Endodermal cell (in vitro differentiated cells): ENCODE measurements at regions not wholly inside any gene's neighbourhood (a gene's known extent, or its start where the extent isn't known, plus 50 kb on each side); places are given as distances from the start of the nearest gene placed in this dataset.

Experiments
- DNase-seq: peaks from one replicate; pipeline ENCODE4 v3.0.0-alpha.2; 2017
- H3K27ac ChIP-seq: 2 replicates; pipeline ENCODE4 v1.5.1; 2013; ENCODE audit warnings: mild to moderate bottlenecking, low read depth, low read length, moderate library complexity
- H3K27me3 ChIP-seq: 2 replicates; pipeline ENCODE4 v1.6.1; 2013; ENCODE audit warnings: mild to moderate bottlenecking, low read length, moderate library complexity; ENCODE audit not compliant: insufficient read depth, control insufficient read depth, poor library complexity, severe bottlenecking
- H3K36me3 ChIP-seq: 2 replicates; pipeline ENCODE4 v1.7.0; 2013; ENCODE audit warnings: mild to moderate bottlenecking, low read length, moderate library complexity; ENCODE audit not compliant: control insufficient read depth, insufficient read depth
- H3K4me1 ChIP-seq: one replicate; pipeline ENCODE4 v1.7.0; 2013; ENCODE audit warnings: low read length; ENCODE audit not compliant: control insufficient read depth, insufficient read depth
- H3K4me3 ChIP-seq: 2 replicates; pipeline ENCODE4 v1.5.1; 2013; ENCODE audit warnings: mild to moderate bottlenecking, low read length, moderate library complexity
- H3K9ac ChIP-seq: 2 replicates; pipeline ENCODE4 v1.6.1; 2013; ENCODE audit warnings: mild to moderate bottlenecking, low read length, moderate library complexity; ENCODE audit not compliant: poor library complexity, severe bottlenecking; ENCODE audit errors: extremely low read depth
- H3K9me3 ChIP-seq: 2 replicates; pipeline ENCODE4 v1.6.1; 2013; ENCODE audit warnings: mild to moderate bottlenecking, low read length, moderate library complexity; ENCODE audit not compliant: control insufficient read depth
- H3K27ac Mint-ChIP-seq: 2 replicates; pipeline ENCODE4 v1.8.0; 2020; ENCODE audit warnings: mixed read lengths
- H3K27me3 Mint-ChIP-seq: 2 replicates; pipeline ENCODE4 v1.8.0; 2021; ENCODE audit warnings: mild to moderate bottlenecking, mixed read lengths; ENCODE audit not compliant: insufficient read depth
- H3K36me3 Mint-ChIP-seq: 2 replicates; pipeline ENCODE4 v1.8.0; 2020; ENCODE audit warnings: low read depth, mixed read lengths
- H3K4me1 Mint-ChIP-seq: 2 replicates; pipeline ENCODE4 v1.8.0; 2020; ENCODE audit warnings: mixed read lengths
- H3K4me3 Mint-ChIP-seq: 2 replicates; pipeline ENCODE4 v1.8.0; 2020; ENCODE audit warnings: mild to moderate bottlenecking, moderate library complexity, mixed read lengths
- H3K9me3 Mint-ChIP-seq: 2 replicates; pipeline ENCODE4 v1.8.0; 2020; ENCODE audit warnings: mild to moderate bottlenecking, mixed read lengths
- CTCF ChIP-seq: fragments of 200-600 bp; sonication (generic); conservative IDR thresholded peaks from 2 replicates; pipeline ENCODE4 v1.5.0; 2021; ENCODE audit warnings: antibody characterized with exemption, mild to moderate bottlenecking
- WGBS, 2 experiments: methylation state at CpG; one replicate each; pipeline versions ENCODE4 v1.1.5 to v1.1.7; 2013; ENCODE audit warnings: missing lambda C conversion rate in 2 of 2, mixed read lengths in 1 of 2; ENCODE audit not compliant: insufficient coverage in 1 of 2, insufficient read length in 1 of 2; 5-methylcytosine and 5-hydroxymethylcytosine counted together

GRCh38 chr15:77798847-77799246, 166.1 kb upstream of the LINGO1 start:
- Mint-ChIP-seq H3K9me3 (no peaks in the 10 kb centered on the region), H3K4me3 (no peak overlapping the region), H3K4me1 (peaks cover 6% of the 10 kb centered on the region), H3K36me3 (no peaks in the 10 kb centered on the region), H3K27me3 (no peaks in the 10 kb centered on the region), H3K27ac (no peak overlapping the region)
- Histone ChIP-seq H3K27ac (no peak overlapping the region), H3K9ac (no peak overlapping the region), H3K36me3 (no peaks in the 10 kb centered on the region), H3K4me1 (no peaks in the 10 kb centered on the region), H3K27me3 (no peaks in the 10 kb centered on the region), H3K9me3 (no peaks in the 10 kb centered on the region), H3K4me3 (no peak overlapping the region)
- WGBS, 2 experiments, result 98 to 100% methylated on average over 3 of the region's 3 CpGs
- no peak for DNase-seq
- TF ChIP-seq CTCF, result no peak

GRCh38 chr15:77798151-77798835, 165.6 kb upstream of the LINGO1 start:
- Mint-ChIP-seq H3K4me1 (peaks cover 1% of the 10 kb centered on the region), H3K4me3 (no peak overlapping the region), H3K9me3 (no peaks in the 10 kb centered on the region), H3K36me3 (no peaks in the 10 kb centered on the region), H3K27ac (no peak overlapping the region), H3K27me3 (peaks cover 2% of the 10 kb centered on the region)
- DNase-seq, result no peak
- Histone ChIP-seq H3K4me3 (no peak overlapping the region), H3K27ac (no peak overlapping the region), H3K27me3 (no peaks in the 10 kb centered on the region), H3K4me1 (no peaks in the 10 kb centered on the region), H3K9me3 (no peaks in the 10 kb centered on the region), H3K36me3 (no peaks in the 10 kb centered on the region), H3K9ac (no peak overlapping the region)
- TF ChIP-seq CTCF, result no peak
- WGBS, 2 experiments, result 80 to 81% methylated on average over 6 to 13 of the region's 13 CpGs

GRCh38 chr15:77797270-77797669, 164.6 kb upstream of the LINGO1 start:
- 86 to 88% methylated on average over 8 of the region's 8 CpGs for WGBS, 2 experiments
- no peak overlapping the region for H3K27ac Mint-ChIP-seq
- H3K9me3 Mint-ChIP-seq, result no peaks in the 10 kb centered on the region
- no peaks in the 10 kb centered on the region for H3K36me3 Mint-ChIP-seq
- Histone ChIP-seq H3K4me3 (no peak overlapping the region), H3K9ac (no peak overlapping the region), H3K4me1 (no peaks in the 10 kb centered on the region), H3K36me3 (no peaks in the 10 kb centered on the region), H3K27ac (no peak overlapping the region), H3K27me3 (no peaks in the 10 kb centered on the region), H3K9me3 (no peaks in the 10 kb centered on the region)
- H3K4me1 Mint-ChIP-seq, result peaks cover 1% of the 10 kb centered on the region
- peaks cover 2% of the 10 kb centered on the region for H3K27me3 Mint-ChIP-seq
- no peak for TF ChIP-seq CTCF
- no peak for DNase-seq
- H3K4me3 Mint-ChIP-seq, result no peak overlapping the region
